H1 (cell line): ENCODE measurements at regions not wholly inside any gene's neighbourhood (a gene's known extent, or its start where the extent isn't known, plus 50 kb on each side); places are given as distances from the start of the nearest gene placed in this dataset.

Source experiments
- CTCF ChIA-PET: fragments of 300-600 bp; sonication (Branson Sonifier 250); formaldehyde crosslinking; loops from one replicate; lab custom pipeline; 2021; ENCODE audit not compliant: partially characterized antibody; lab: Charles Lee
- POLR2A ChIA-PET: fragments of 300-600 bp; sonication (Branson Sonifier 250); formaldehyde crosslinking; loops from one replicate; lab custom pipeline; 2021; ENCODE audit warnings: inconsistent platforms; ENCODE audit not compliant: partially characterized antibody; lab: Charles Lee
- DNase-seq, 2 experiments: peaks; one replicate each; pipeline versions ENCODE4 v3.0.0 to v3.0.0-alpha.2; 2010 to 2022; ENCODE audit warnings: low spot score in 2 of 2, low read depth in 1 of 2, mixed read lengths in 1 of 2
- FAIRE-seq: peaks from 2 replicates; lab custom pipeline; 2011; peaks lifted over from hg19 to GRCh38; lab: Jason Lieb, UNC
- H2AFZ ChIP-seq: 2 replicates; pipeline ENCODE4 v1.8.1; 2012; ENCODE audit warnings: low read length, inconsistent platforms
- H2AK5ac ChIP-seq: 2 replicates; pipeline ENCODE4 v1.6.1; 2013; ENCODE audit warnings: low read depth, low read length
- H2BK120ac ChIP-seq: replicated peaks from 2 replicates; pipeline ENCODE3; 2013; ENCODE audit warnings: low read depth, low read length, inconsistent platforms
- H2BK12ac ChIP-seq: 2 replicates; pipeline ENCODE4 v1.6.1; 2013; ENCODE audit warnings: low read depth, low read length
- H2BK15ac ChIP-seq: 2 replicates; pipeline ENCODE4 v1.6.1; 2013; ENCODE audit warnings: low read length
- H2BK20ac ChIP-seq: 2 replicates; pipeline ENCODE4 v1.6.1; 2013; ENCODE audit warnings: low read length
- H2BK5ac ChIP-seq: 2 replicates; pipeline ENCODE4 v1.6.1; 2013; ENCODE audit warnings: low read depth, low read length
- H3K14ac ChIP-seq: 2 replicates; pipeline ENCODE4 v1.6.1; 2013; ENCODE audit warnings: inconsistent platforms; ENCODE audit not compliant: insufficient read length
- H3K18ac ChIP-seq: 2 replicates; pipeline ENCODE4 v1.6.1; 2013; ENCODE audit warnings: low read length; ENCODE audit errors: extremely low read depth
- H3K23ac ChIP-seq: 2 replicates; pipeline ENCODE4 v1.6.1; 2013; ENCODE audit warnings: inconsistent platforms; ENCODE audit not compliant: insufficient read length
- H3K23me2 ChIP-seq: 2 replicates; pipeline ENCODE4 v1.6.1; 2013; ENCODE audit warnings: low read depth, low read length
- H3K27ac ChIP-seq: 2 replicates; pipeline ENCODE4 v1.6.1; 2011; ENCODE audit warnings: low read depth, low read length, inconsistent platforms
- H3K27me3 ChIP-seq, 4 experiments: replicated peaks in 1 of 4; 1 replicate in 1 of 4; 2 replicates in 3 of 4; pipeline versions ENCODE4 v1.6.1 to v1.8.1; 2011 to 2013; ENCODE audit warnings: low read length in 3 of 4, mild to moderate bottlenecking in 3 of 4, inconsistent platforms in 2 of 4, mixed read lengths in 2 of 4, moderate library complexity in 1 of 4; ENCODE audit not compliant: control insufficient read depth in 3 of 4, insufficient read depth in 3 of 4; ENCODE audit errors: extremely low read depth in 1 of 4
- H3K36me3 ChIP-seq, 4 experiments: 2 replicates each; pipeline versions ENCODE4 v1.6.1 to v1.8.1; 2011 to 2013; ENCODE audit warnings: mild to moderate bottlenecking in 4 of 4, low read length in 3 of 4, moderate library complexity in 2 of 4, control low read depth in 1 of 4, inconsistent platforms in 1 of 4; ENCODE audit not compliant: insufficient read depth in 4 of 4, control insufficient read depth in 2 of 4
- H3K4ac ChIP-seq: replicated peaks from 2 replicates; pipeline ENCODE3; 2013; ENCODE audit warnings: low read length, low read depth, mixed read lengths, inconsistent platforms; ENCODE audit not compliant: insufficient read length
- H3K4me1 ChIP-seq, 4 experiments: replicated peaks in 1 of 4; 1 replicate in 1 of 4; 2 replicates in 3 of 4; pipeline versions ENCODE4 v1.6.1 to v1.8.1; 2011 to 2013; ENCODE audit warnings: low read length in 3 of 4, inconsistent platforms in 2 of 4, mixed read lengths in 1 of 4; ENCODE audit not compliant: insufficient read depth in 4 of 4, control insufficient read depth in 3 of 4
- H3K4me2 ChIP-seq, 2 experiments: 2 replicates each; pipeline versions ENCODE4 v1.6.1 to v1.8.1; 2011 to 2013; ENCODE audit warnings: low read depth in 2 of 2, low read length in 2 of 2, control low read depth in 1 of 2, inconsistent platforms in 1 of 2, mild to moderate bottlenecking in 1 of 2; ENCODE audit not compliant: insufficient read depth in 1 of 2
- H3K4me3 ChIP-seq, 4 experiments: fragments of 200-600, 300-600 bp in 1 of 4; sonication (generic), shearing (Covaris generic), sonication (Bioruptor Twin) in 1 of 4; 2 replicates each; pipeline versions ENCODE4 v1.5.1 to v1.8.1; 2011 to 2016; ENCODE audit warnings: low read length in 4 of 4, low read depth in 3 of 4, control low read depth in 2 of 4, inconsistent platforms in 2 of 4, mild to moderate bottlenecking in 2 of 4, mixed read lengths in 1 of 4, moderate library complexity in 1 of 4; ENCODE audit not compliant: insufficient read depth in 2 of 4; ENCODE audit errors: extremely low read depth in 1 of 4
- H3K56ac ChIP-seq: replicated peaks from 2 replicates; pipeline ENCODE3; 2013; ENCODE audit warnings: low read depth, mild to moderate bottlenecking, mixed read lengths, low read length, inconsistent platforms; ENCODE audit not compliant: insufficient read length
- H3K79me1 ChIP-seq: 2 replicates; pipeline ENCODE4 v1.6.1; 2013; ENCODE audit warnings: low read depth, low read length, control low read depth
- H3K79me2 ChIP-seq, 2 experiments: 2 replicates each; pipeline versions ENCODE4 v1.6.1 to v1.8.1; 2012 to 2013; ENCODE audit warnings: low read length in 2 of 2, mild to moderate bottlenecking in 2 of 2, inconsistent platforms in 1 of 2; ENCODE audit not compliant: insufficient read depth in 2 of 2, control insufficient read depth in 1 of 2
- H3K9ac ChIP-seq, 4 experiments: replicated peaks in 1 of 4; 1 replicate in 1 of 4; 2 replicates in 3 of 4; pipeline versions ENCODE4 v1.6.1 to v1.8.1; 2011 to 2013; ENCODE audit warnings: low read depth in 3 of 4, low read length in 3 of 4, control low read depth in 2 of 4, mild to moderate bottlenecking in 2 of 4, moderate library complexity in 2 of 4, inconsistent platforms in 1 of 4; ENCODE audit errors: extremely low read depth in 1 of 4
- H3K9me3 ChIP-seq, 2 experiments: 2 replicates each; pipeline versions ENCODE4 v1.6.1 to v1.8.1; 2012 to 2013; ENCODE audit warnings: mild to moderate bottlenecking in 2 of 2, moderate library complexity in 2 of 2, control low read depth in 1 of 2, inconsistent platforms in 1 of 2, low read depth in 1 of 2, low read length in 1 of 2, mixed read lengths in 1 of 2; ENCODE audit not compliant: insufficient read depth in 2 of 2
- H4K20me1 ChIP-seq, 2 experiments: replicated peaks in 1 of 2; 2 replicates each; pipeline versions ENCODE3 to v1.8.1; 2011 to 2013; ENCODE audit warnings: inconsistent platforms in 2 of 2, low read length in 2 of 2, mild to moderate bottlenecking in 1 of 2; ENCODE audit not compliant: insufficient read depth in 2 of 2, control insufficient read depth in 1 of 2
- H4K5ac ChIP-seq: 2 replicates; pipeline ENCODE4 v1.6.1; 2013; ENCODE audit warnings: low read length, low read depth, mixed read lengths, inconsistent platforms; ENCODE audit not compliant: insufficient read length
- H4K8ac ChIP-seq: 2 replicates; pipeline ENCODE4 v1.8.0; 2013; ENCODE audit warnings: mild to moderate bottlenecking, moderate library complexity, low read length, inconsistent platforms; ENCODE audit not compliant: insufficient read depth; ENCODE audit errors: extremely low read depth
- H4K91ac ChIP-seq: replicated peaks from 2 replicates; pipeline ENCODE3; 2013; ENCODE audit warnings: low read length, mixed read lengths, inconsistent platforms; ENCODE audit not compliant: insufficient read length
- HDAC2 ChIP-seq, 2 experiments: fragments of 300-600 bp in 1 of 2; sonication (generic) in 1 of 2; IDR thresholded peaks; 2 replicates each; pipeline ENCODE4 v1.6.1; 2011 to 2012; ENCODE audit warnings: low read depth in 2 of 2, low read length in 2 of 2, mild to moderate bottlenecking in 2 of 2, moderate library complexity in 2 of 2, borderline replicate concordance in 1 of 2, inconsistent platforms in 1 of 2
- SIRT6 ChIP-seq: IDR thresholded peaks from one replicate; pipeline ENCODE4 v1.7.1; 2012; ENCODE audit warnings: low read length, inconsistent platforms
- TCF12 ChIP-seq: IDR thresholded peaks from 2 replicates; pipeline ENCODE4 v1.6.1; 2011; ENCODE audit warnings: low read depth, mild to moderate bottlenecking, low read length
- WGBS, 2 experiments: shearing (Covaris generic) in 1 of 2; methylation state at CpG; one replicate each; pipeline versions ENCODE4 v1.1.6 to v1.1.7; 2013 to 2015; ENCODE audit warnings: low lambda C conversion rate in 2 of 2, mixed read lengths in 2 of 2, inconsistent platforms in 1 of 2, low coverage in 1 of 2, missing lambda C conversion rate in 1 of 2; ENCODE audit not compliant: insufficient replicate concordance in 2 of 2, insufficient coverage in 1 of 2, insufficient read length in 1 of 2; ENCODE audit errors: extremely low coverage in 1 of 2, missing lambda C conversion rate in 1 of 2; 5-methylcytosine and 5-hydroxymethylcytosine counted together

- WGBS, 2 experiments = 82% methylated on average over 5 of the region's 12 CpGs; no CpG with 5 or more reads in 1 of the 2 experiments
- Histone ChIP-seq H3K79me2 (no peaks in the 10 kb centered on the region), H3K18ac (peak overlapping the region; percentile 19; the same call in 1 of the 2 replicates), H3K4ac (no peak overlapping the region), H2AK5ac (no peak overlapping the region), H3K79me1 (no peaks in the 10 kb centered on the region), H2BK12ac (no peak overlapping the region), H3K9me3 (no peaks in the 10 kb centered on the region; a peak in 1 of 4 replicates), H2AFZ (0 out of 2 replicates have a peak overlapping the region, but pooled peaks have one; percentile 85), H3K27me3 (no peaks in the 10 kb centered on the region), H2BK5ac (no peak overlapping the region), H3K23ac (no peak overlapping the region), H2BK15ac (no peak overlapping the region), H3K4me3 (no peak overlapping the region), H3K14ac (no peak overlapping the region), H2BK120ac (no peak overlapping the region), H2BK20ac (no peak overlapping the region), H4K8ac (peak overlapping the region; percentile 87), H4K91ac (no peak overlapping the region), H3K36me3 (no peaks in the 10 kb centered on the region), H4K20me1 (no peaks in the 10 kb centered on the region), H3K23me2 (no peaks in the 10 kb centered on the region), H3K4me1 (peaks cover 0 to 10% (median 2%) of the 10 kb centered on the region in 4 experiments; a peak in 2 of 7 replicates), H3K56ac (no peak overlapping the region), H3K9ac (no peak overlapping the region), H3K4me2 (no peak overlapping the region), H4K5ac (no peak overlapping the region), H3K27ac (no peak overlapping the region)
- ChIA-PET POLR2A (interaction anchor here (1.1 to 1.4 kb wide), 2 partner anchors 17 to 176 kb away, joined by 3 to 7 read pairs; no protein-coding TSS in a partner anchor), CTCF (interaction anchor here (1.0 to 1.6 kb wide), 2 partner anchors 12 to 15 kb away, joined by 3 to 5 read pairs; no protein-coding TSS in a partner anchor)
- no peak for DNase-seq
- TF ChIP-seq SIRT6 = no peak
- TF ChIP-seq TCF12 = no peak
- TF ChIP-seq HDAC2 (IDR thresholded peaks at IDR 0.05; ENCODE audit: borderline replicate concordance in 1 of 2, low read depth in 2 of 2, low read length in 2 of 2) = no peak
- no peak for FAIRE-seq
Measured at GRCh38 chr10:31584098-31584631, 265.1 kb downstream of the ZEB1 start.
